HepG2 (cell line): ENCODE measurements at regions not wholly inside any gene's neighbourhood (a gene's known extent, or its start where the extent isn't known, plus 50 kb on each side); places are given as distances from the start of the nearest gene placed in this dataset.

ENCODE experiments used
- ARID2 ChIP-seq: sonication (generic); formaldehyde crosslinking; IDR thresholded peaks from 2 replicates; pipeline ENCODE4 v1.8.1; 2022; ENCODE audit warnings: mild to moderate bottlenecking, missing genetic modification reagents, borderline replicate concordance
- EP300 ChIP-seq, 3 experiments: sonication (generic) in 1 of 3; formaldehyde crosslinking in 1 of 3; IDR thresholded peaks; 2 replicates each; pipeline versions ENCODE4 v1.5.1 to v1.6.1; 2011 to 2020; ENCODE audit warnings: low read depth in 2 of 3, low read length in 2 of 3, borderline replicate concordance in 1 of 3, improper control_type of control experiment in 1 of 3, mild to moderate bottlenecking in 1 of 3, missing genetic modification reagents in 1 of 3, moderate library complexity in 1 of 3
- HOXA7 ChIP-seq: sonication (generic); formaldehyde crosslinking; IDR thresholded peaks from 2 replicates; pipeline ENCODE4 v1.8.1; 2022; ENCODE audit warnings: mild to moderate bottlenecking, missing genetic modification reagents, moderate library complexity
- NFKBIZ ChIP-seq: IDR thresholded peaks from 2 replicates; pipeline ENCODE4 v1.6.1; 2018; ENCODE audit warnings: missing genetic modification reagents, missing compliant biosample characterization
- SIN3A ChIP-seq: IDR thresholded peaks from 2 replicates; pipeline ENCODE4 v1.6.1; 2011; ENCODE audit warnings: low read depth, mild to moderate bottlenecking, control low read depth, low read length, borderline replicate concordance
- SMC3 ChIP-seq: IDR thresholded peaks from 2 replicates; pipeline ENCODE4 v1.6.1; 2011; ENCODE audit warnings: low read length, improper control_type of control experiment
- SP1 ChIP-seq, 2 experiments: fragments of 450-650 bp in 1 of 2; sonication (generic) in 1 of 2; formaldehyde crosslinking in 1 of 2; IDR thresholded peaks; 2 replicates each; pipeline versions ENCODE4 v1.4.0 to v1.6.1; 2016 to 2020; ENCODE audit warnings: missing genetic modification reagents in 1 of 2
- TAF1 ChIP-seq: sonication (generic); formaldehyde crosslinking; IDR thresholded peaks from 2 replicates; pipeline ENCODE4 v1.4.0; 2020; ENCODE audit warnings: missing genetic modification reagents
- ZNF766 ChIP-seq: sonication (generic); formaldehyde crosslinking; IDR thresholded peaks from 2 replicates; pipeline ENCODE4 v1.5.0; 2020; ENCODE audit warnings: missing genetic modification reagents, borderline replicate concordance
- ZZZ3 ChIP-seq: sonication (generic); formaldehyde crosslinking; IDR thresholded peaks from 2 replicates; pipeline ENCODE4 v1.4.0; 2020; ENCODE audit warnings: missing genetic modification reagents, mild to moderate bottlenecking, borderline replicate concordance
- TF ChIP-seq, protein P1 (sequence below): sonication (generic); formaldehyde crosslinking; IDR thresholded peaks from 2 replicates; pipeline ENCODE4 v1.5.0; 2020; ENCODE audit warnings: mild to moderate bottlenecking, missing genetic modification reagents, moderate library complexity

GRCh38 chr21:28640326-28640725 is 352.4 kb downstream of the LTN1 start:
- TF ChIP-seq, protein P1, sequence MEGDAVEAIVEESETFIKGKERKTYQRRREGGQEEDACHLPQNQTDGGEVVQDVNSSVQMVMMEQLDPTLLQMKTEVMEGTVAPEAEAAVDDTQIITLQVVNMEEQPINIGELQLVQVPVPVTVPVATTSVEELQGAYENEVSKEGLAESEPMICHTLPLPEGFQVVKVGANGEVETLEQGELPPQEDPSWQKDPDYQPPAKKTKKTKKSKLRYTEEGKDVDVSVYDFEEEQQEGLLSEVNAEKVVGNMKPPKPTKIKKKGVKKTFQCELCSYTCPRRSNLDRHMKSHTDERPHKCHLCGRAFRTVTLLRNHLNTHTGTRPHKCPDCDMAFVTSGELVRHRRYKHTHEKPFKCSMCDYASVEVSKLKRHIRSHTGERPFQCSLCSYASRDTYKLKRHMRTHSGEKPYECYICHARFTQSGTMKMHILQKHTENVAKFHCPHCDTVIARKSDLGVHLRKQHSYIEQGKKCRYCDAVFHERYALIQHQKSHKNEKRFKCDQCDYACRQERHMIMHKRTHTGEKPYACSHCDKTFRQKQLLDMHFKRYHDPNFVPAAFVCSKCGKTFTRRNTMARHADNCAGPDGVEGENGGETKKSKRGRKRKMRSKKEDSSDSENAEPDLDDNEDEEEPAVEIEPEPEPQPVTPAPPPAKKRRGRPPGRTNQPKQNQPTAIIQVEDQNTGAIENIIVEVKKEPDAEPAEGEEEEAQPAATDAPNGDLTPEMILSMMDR (CRISPR knock-in tag) = no peak
- no peak for TF ChIP-seq ZZZ3 (CRISPR knock-in tag)
- no peak for TF ChIP-seq NFKBIZ
- TF ChIP-seq SIN3A = no peak
- TF ChIP-seq TAF1 (CRISPR knock-in tag) = no peak
- TF ChIP-seq ARID2 (CRISPR knock-in tag) = no peak
- TF ChIP-seq ZNF766 (CRISPR knock-in tag) = no peak
- no peak for TF ChIP-seq SMC3
- no peak for TF ChIP-seq SP1 (IDR thresholded peaks at IDR 0.05)
- no peak for TF ChIP-seq SP1 (CRISPR knock-in tag; IDR thresholded peaks at IDR 0.05)
- no peak for TF ChIP-seq EP300 (IDR thresholded peaks at IDR 0.05; ENCODE audit: low read depth in 2 of 2, low read length in 2 of 2)
- TF ChIP-seq EP300 (CRISPR knock-in tag; IDR thresholded peaks at IDR 0.05; ENCODE audit: borderline replicate concordance) = no peak
- TF ChIP-seq HOXA7 = no peak
